Activated naive CD4-positive, alpha-beta T cell treated with anti-CD3 and anti-CD28 coated beads, Interleukin-2, amount 50 U/mL, for 72 hours (primary cell): ENCODE measurements at regions not wholly inside any gene's neighbourhood (a gene's known extent, or its start where the extent isn't known, plus 50 kb on each side); places are given as distances from the start of the nearest gene placed in this dataset.
A peak's percentile ranks its signal among the peaks of the same experiment; 100 is the strongest.

Source experiments
- ATAC-seq, 2 donors: fragments of 150-1000 bp; cut with Tn5 transposase; 2 replicates each; pipeline ENCODE4 v1.10.0; 2021; ENCODE audit warnings: mild to moderate bottlenecking in 2 of 2, moderate library complexity in 2 of 2
- DNase-seq, 2 donors: peaks; one replicate each; pipeline ENCODE4 v3.0.0; 2021 to 2022; ENCODE audit warnings: low spot score in 2 of 2
- H3K27ac Mint-ChIP-seq, 2 donors: one replicate each; pipeline ENCODE4 v1.8.0; 2022; ENCODE audit warnings: mild to moderate bottlenecking in 2 of 2, mixed read lengths in 2 of 2
- H3K36me3 Mint-ChIP-seq, 2 donors: one replicate each; pipeline ENCODE4 v1.8.0; 2022; ENCODE audit warnings: mixed read lengths in 2 of 2
- H3K9me3 Mint-ChIP-seq, 2 donors: one replicate each; pipeline ENCODE4 v1.8.0; 2022; ENCODE audit warnings: mixed read lengths in 2 of 2

GRCh38 chr1:232378266-232379062 lies 251.5 kb downstream of the SIPA1L2 start:
- no peaks in the 10 kb centered on the region for H3K9me3 Mint-ChIP-seq
- H3K36me3 Mint-ChIP-seq, result no peaks in the 10 kb centered on the region
- DNase-seq (no peak), ATAC-seq (no peak)
- no peak overlapping the region for H3K27ac Mint-ChIP-seq

- Mint-ChIP-seq H3K36me3 (no peaks in the 10 kb centered on the region), H3K9me3 (no peaks in the 10 kb centered on the region), H3K27ac (no peak overlapping the region)
- ATAC-seq (no peak), DNase-seq (no peak)
These were observed 252.5 kb downstream of the SIPA1L2 start for GRCh38 chr1:232377494-232377770.

- DNase-seq (no peak), ATAC-seq (no peak)
- Mint-ChIP-seq H3K27ac (no peak overlapping the region), H3K36me3 (no peaks in the 10 kb centered on the region), H3K9me3 (no peaks in the 10 kb centered on the region)
These were observed 253.1 kb downstream of the SIPA1L2 start for GRCh38 chr1:232376632-232377493.

GRCh38 chr1:232372841-232373440 lies 257.0 kb downstream of the SIPA1L2 start:
- Mint-ChIP-seq H3K36me3 (no peaks in the 10 kb centered on the region), H3K9me3 (no peaks in the 10 kb centered on the region), H3K27ac (no peak overlapping the region)
- ATAC-seq, result no peak
- DNase-seq, result no peak

GRCh38 chr1:232372431-232372830 lies 257.5 kb downstream of the SIPA1L2 start:
- DNase-seq, result no peak
- no peak overlapping the region for H3K27ac Mint-ChIP-seq
- ATAC-seq, result no peak
- H3K9me3 Mint-ChIP-seq, result no peaks in the 10 kb centered on the region
- no peaks in the 10 kb centered on the region for H3K36me3 Mint-ChIP-seq

- no peaks in the 10 kb centered on the region for H3K36me3 Mint-ChIP-seq
- H3K9me3 Mint-ChIP-seq, result no peaks in the 10 kb centered on the region
- no peak for DNase-seq
- ATAC-seq, result no peak
- no peak overlapping the region for H3K27ac Mint-ChIP-seq
These were observed 260.3 kb downstream of the SIPA1L2 start for GRCh38 chr1:232369451-232370296.

GRCh38 chr1:232368821-232369321 lies 261.1 kb downstream of the SIPA1L2 start:
- DNase-seq (no peak), ATAC-seq (peak in 1 of 2 donors; percentile 32)
- Mint-ChIP-seq H3K27ac (no peak overlapping the region), H3K9me3 (no peaks in the 10 kb centered on the region), H3K36me3 (no peaks in the 10 kb centered on the region)

- Mint-ChIP-seq H3K36me3 (no peaks in the 10 kb centered on the region), H3K9me3 (no peaks in the 10 kb centered on the region), H3K27ac (no peak overlapping the region)
- no peak for DNase-seq
- peak; percentile 29 to 47 for ATAC-seq
These were observed 262.6 kb downstream of the SIPA1L2 start for GRCh38 chr1:232367293-232367692.

GRCh38 chr1:232364654-232365382 lies 265.1 kb downstream of the SIPA1L2 start:
- no peak overlapping the region for H3K27ac Mint-ChIP-seq
- H3K36me3 Mint-ChIP-seq, result no peaks in the 10 kb centered on the region
- no peak for ATAC-seq

GRCh38 chr1:232363008-232363407 lies 266.9 kb downstream of the SIPA1L2 start:
- DNase-seq (no peak), ATAC-seq (no peak)
- H3K36me3 Mint-ChIP-seq, result no peaks in the 10 kb centered on the region
- H3K27ac Mint-ChIP-seq, result no peak overlapping the region
- H3K9me3 Mint-ChIP-seq, result no peaks in the 10 kb centered on the region

More at GRCh38 chr1:232364654-232365382, 265.1 kb downstream of the SIPA1L2 start:
- H3K9me3 Mint-ChIP-seq, result no peaks in the 10 kb centered on the region
- DNase-seq, result no peak

GRCh38 chr1:232357416-232357815 lies 272.5 kb downstream of the SIPA1L2 start:
- ATAC-seq, result no peak
- H3K9me3 Mint-ChIP-seq, result no peaks in the 10 kb centered on the region
- DNase-seq, result no peak
- no peak overlapping the region for H3K27ac Mint-ChIP-seq
- H3K36me3 Mint-ChIP-seq, result no peaks in the 10 kb centered on the region

GRCh38 chr1:232355162-232356006 lies 274.5 kb downstream of the SIPA1L2 start:
- no peak overlapping the region for H3K27ac Mint-ChIP-seq
- H3K9me3 Mint-ChIP-seq, result no peaks in the 10 kb centered on the region
- H3K36me3 Mint-ChIP-seq, result no peaks in the 10 kb centered on the region

GRCh38 chr1:232353001-232353400 lies 276.9 kb downstream of the SIPA1L2 start:
- Mint-ChIP-seq H3K36me3 (no peaks in the 10 kb centered on the region), H3K27ac (no peak overlapping the region), H3K9me3 (no peaks in the 10 kb centered on the region)
- DNase-seq (no peak), ATAC-seq (no peak)

More at GRCh38 chr1:232355162-232356006, 274.5 kb downstream of the SIPA1L2 start:
- DNase-seq, result no peak
- ATAC-seq, result no peak

- H3K9me3 Mint-ChIP-seq, result no peaks in the 10 kb centered on the region
These were observed 277.6 kb downstream of the SIPA1L2 start for GRCh38 chr1:232352366-232352765.

GRCh38 chr1:232351335-232351734 lies 278.6 kb downstream of the SIPA1L2 start:
- H3K36me3 Mint-ChIP-seq, result no peaks in the 10 kb centered on the region
- no peak overlapping the region for H3K27ac Mint-ChIP-seq
- no peaks in the 10 kb centered on the region for H3K9me3 Mint-ChIP-seq
- DNase-seq, result no peak
- ATAC-seq, result no peak

More at GRCh38 chr1:232352366-232352765, 277.6 kb downstream of the SIPA1L2 start:
- Mint-ChIP-seq H3K36me3 (no peaks in the 10 kb centered on the region), H3K27ac (no peak overlapping the region)
- ATAC-seq (no peak), DNase-seq (no peak)
